H1 (cell line): ENCODE measurements at regions not wholly inside any gene's neighbourhood (a gene's known extent, or its start where the extent isn't known, plus 50 kb on each side); places are given as distances from the start of the nearest gene placed in this dataset.

ENCODE experiments used
- CTCF ChIA-PET: fragments of 300-600 bp; sonication (Branson Sonifier 250); formaldehyde crosslinking; loops from one replicate; lab custom pipeline; 2021; ENCODE audit not compliant: partially characterized antibody; lab: Charles Lee
- POLR2A ChIA-PET: fragments of 300-600 bp; sonication (Branson Sonifier 250); formaldehyde crosslinking; loops from one replicate; lab custom pipeline; 2021; ENCODE audit warnings: inconsistent platforms; ENCODE audit not compliant: partially characterized antibody; lab: Charles Lee
- DNase-seq, 2 experiments: peaks; one replicate each; pipeline versions ENCODE4 v3.0.0 to v3.0.0-alpha.2; 2010 to 2022; ENCODE audit warnings: low spot score in 2 of 2, low read depth in 1 of 2, mixed read lengths in 1 of 2
- FAIRE-seq: peaks from 2 replicates; lab custom pipeline; 2011; peaks lifted over from hg19 to GRCh38; lab: Jason Lieb, UNC
- H2AFZ ChIP-seq: 2 replicates; pipeline ENCODE4 v1.8.1; 2012; ENCODE audit warnings: low read length, inconsistent platforms
- H2AK5ac ChIP-seq: 2 replicates; pipeline ENCODE4 v1.6.1; 2013; ENCODE audit warnings: low read depth, low read length
- H2BK120ac ChIP-seq: replicated peaks from 2 replicates; pipeline ENCODE3; 2013; ENCODE audit warnings: low read depth, low read length, inconsistent platforms
- H2BK12ac ChIP-seq: 2 replicates; pipeline ENCODE4 v1.6.1; 2013; ENCODE audit warnings: low read depth, low read length
- H2BK15ac ChIP-seq: 2 replicates; pipeline ENCODE4 v1.6.1; 2013; ENCODE audit warnings: low read length
- H2BK20ac ChIP-seq: 2 replicates; pipeline ENCODE4 v1.6.1; 2013; ENCODE audit warnings: low read length
- H2BK5ac ChIP-seq: 2 replicates; pipeline ENCODE4 v1.6.1; 2013; ENCODE audit warnings: low read depth, low read length
- H3K14ac ChIP-seq: 2 replicates; pipeline ENCODE4 v1.6.1; 2013; ENCODE audit warnings: inconsistent platforms; ENCODE audit not compliant: insufficient read length
- H3K18ac ChIP-seq: 2 replicates; pipeline ENCODE4 v1.6.1; 2013; ENCODE audit warnings: low read length; ENCODE audit errors: extremely low read depth
- H3K23ac ChIP-seq: 2 replicates; pipeline ENCODE4 v1.6.1; 2013; ENCODE audit warnings: inconsistent platforms; ENCODE audit not compliant: insufficient read length
- H3K23me2 ChIP-seq: 2 replicates; pipeline ENCODE4 v1.6.1; 2013; ENCODE audit warnings: low read depth, low read length
- H3K27ac ChIP-seq: 2 replicates; pipeline ENCODE4 v1.6.1; 2011; ENCODE audit warnings: low read depth, low read length, inconsistent platforms
- H3K27me3 ChIP-seq, 4 experiments: replicated peaks in 1 of 4; 1 replicate in 1 of 4; 2 replicates in 3 of 4; pipeline versions ENCODE4 v1.6.1 to v1.8.1; 2011 to 2013; ENCODE audit warnings: low read length in 3 of 4, mild to moderate bottlenecking in 3 of 4, inconsistent platforms in 2 of 4, mixed read lengths in 2 of 4, moderate library complexity in 1 of 4; ENCODE audit not compliant: control insufficient read depth in 3 of 4, insufficient read depth in 3 of 4; ENCODE audit errors: extremely low read depth in 1 of 4
- H3K36me3 ChIP-seq, 4 experiments: 2 replicates each; pipeline versions ENCODE4 v1.6.1 to v1.8.1; 2011 to 2013; ENCODE audit warnings: mild to moderate bottlenecking in 4 of 4, low read length in 3 of 4, moderate library complexity in 2 of 4, control low read depth in 1 of 4, inconsistent platforms in 1 of 4; ENCODE audit not compliant: insufficient read depth in 4 of 4, control insufficient read depth in 2 of 4
- H3K4ac ChIP-seq: replicated peaks from 2 replicates; pipeline ENCODE3; 2013; ENCODE audit warnings: low read length, low read depth, mixed read lengths, inconsistent platforms; ENCODE audit not compliant: insufficient read length
- H3K4me1 ChIP-seq, 4 experiments: replicated peaks in 1 of 4; 1 replicate in 1 of 4; 2 replicates in 3 of 4; pipeline versions ENCODE4 v1.6.1 to v1.8.1; 2011 to 2013; ENCODE audit warnings: low read length in 3 of 4, inconsistent platforms in 2 of 4, mixed read lengths in 1 of 4; ENCODE audit not compliant: insufficient read depth in 4 of 4, control insufficient read depth in 3 of 4
- H3K4me2 ChIP-seq, 2 experiments: 2 replicates each; pipeline versions ENCODE4 v1.6.1 to v1.8.1; 2011 to 2013; ENCODE audit warnings: low read depth in 2 of 2, low read length in 2 of 2, control low read depth in 1 of 2, inconsistent platforms in 1 of 2, mild to moderate bottlenecking in 1 of 2; ENCODE audit not compliant: insufficient read depth in 1 of 2
- H3K4me3 ChIP-seq, 4 experiments: fragments of 200-600, 300-600 bp in 1 of 4; sonication (generic), shearing (Covaris generic), sonication (Bioruptor Twin) in 1 of 4; 2 replicates each; pipeline versions ENCODE4 v1.5.1 to v1.8.1; 2011 to 2016; ENCODE audit warnings: low read length in 4 of 4, low read depth in 3 of 4, control low read depth in 2 of 4, inconsistent platforms in 2 of 4, mild to moderate bottlenecking in 2 of 4, mixed read lengths in 1 of 4, moderate library complexity in 1 of 4; ENCODE audit not compliant: insufficient read depth in 2 of 4; ENCODE audit errors: extremely low read depth in 1 of 4
- H3K56ac ChIP-seq: replicated peaks from 2 replicates; pipeline ENCODE3; 2013; ENCODE audit warnings: low read depth, mild to moderate bottlenecking, mixed read lengths, low read length, inconsistent platforms; ENCODE audit not compliant: insufficient read length
- H3K79me1 ChIP-seq: 2 replicates; pipeline ENCODE4 v1.6.1; 2013; ENCODE audit warnings: low read depth, low read length, control low read depth
- H3K79me2 ChIP-seq, 2 experiments: 2 replicates each; pipeline versions ENCODE4 v1.6.1 to v1.8.1; 2012 to 2013; ENCODE audit warnings: low read length in 2 of 2, mild to moderate bottlenecking in 2 of 2, inconsistent platforms in 1 of 2; ENCODE audit not compliant: insufficient read depth in 2 of 2, control insufficient read depth in 1 of 2
- H3K9ac ChIP-seq, 4 experiments: replicated peaks in 1 of 4; 1 replicate in 1 of 4; 2 replicates in 3 of 4; pipeline versions ENCODE4 v1.6.1 to v1.8.1; 2011 to 2013; ENCODE audit warnings: low read depth in 3 of 4, low read length in 3 of 4, control low read depth in 2 of 4, mild to moderate bottlenecking in 2 of 4, moderate library complexity in 2 of 4, inconsistent platforms in 1 of 4; ENCODE audit errors: extremely low read depth in 1 of 4
- H3K9me3 ChIP-seq, 2 experiments: 2 replicates each; pipeline versions ENCODE4 v1.6.1 to v1.8.1; 2012 to 2013; ENCODE audit warnings: mild to moderate bottlenecking in 2 of 2, moderate library complexity in 2 of 2, control low read depth in 1 of 2, inconsistent platforms in 1 of 2, low read depth in 1 of 2, low read length in 1 of 2, mixed read lengths in 1 of 2; ENCODE audit not compliant: insufficient read depth in 2 of 2
- H4K20me1 ChIP-seq, 2 experiments: replicated peaks in 1 of 2; 2 replicates each; pipeline versions ENCODE3 to v1.8.1; 2011 to 2013; ENCODE audit warnings: inconsistent platforms in 2 of 2, low read length in 2 of 2, mild to moderate bottlenecking in 1 of 2; ENCODE audit not compliant: insufficient read depth in 2 of 2, control insufficient read depth in 1 of 2
- H4K5ac ChIP-seq: 2 replicates; pipeline ENCODE4 v1.6.1; 2013; ENCODE audit warnings: low read length, low read depth, mixed read lengths, inconsistent platforms; ENCODE audit not compliant: insufficient read length
- H4K8ac ChIP-seq: 2 replicates; pipeline ENCODE4 v1.8.0; 2013; ENCODE audit warnings: mild to moderate bottlenecking, moderate library complexity, low read length, inconsistent platforms; ENCODE audit not compliant: insufficient read depth; ENCODE audit errors: extremely low read depth
- H4K91ac ChIP-seq: replicated peaks from 2 replicates; pipeline ENCODE3; 2013; ENCODE audit warnings: low read length, mixed read lengths, inconsistent platforms; ENCODE audit not compliant: insufficient read length
- ASH2L ChIP-seq: fragments of 200-600, 300-600 bp; sonication (generic); IDR thresholded peaks from one replicate; pipeline ENCODE4 v1.7.1; 2017; ENCODE audit warnings: low read length
- BCL11A ChIP-seq, 2 experiments: IDR thresholded peaks; one replicate each; pipeline ENCODE4 v1.6.1; 2011; ENCODE audit warnings: low read depth in 2 of 2, low read length in 2 of 2, mild to moderate bottlenecking in 2 of 2
- BRCA1 ChIP-seq: IDR thresholded peaks from 2 replicates; pipeline ENCODE4 v1.6.1; 2012; ENCODE audit warnings: low read depth, low read length, improper control_type of control experiment
- CREB1 ChIP-seq: IDR thresholded peaks from 2 replicates; pipeline ENCODE4 v1.6.1; 2012; ENCODE audit warnings: inconsistent platforms
- POU5F1 ChIP-seq: IDR thresholded peaks from 2 replicates; pipeline ENCODE4 v1.6.1; 2011; ENCODE audit warnings: low read depth, mild to moderate bottlenecking, low read length, moderate library complexity
- RFX5 ChIP-seq: IDR thresholded peaks from 2 replicates; pipeline ENCODE4 v1.6.1; 2011; ENCODE audit warnings: low read depth, low read length, improper control_type of control experiment, borderline replicate concordance
- YY1 ChIP-seq: IDR thresholded peaks from 2 replicates; pipeline ENCODE4 v1.6.1; 2011; ENCODE audit warnings: low read depth, mild to moderate bottlenecking, low read length
- ZNF274 ChIP-seq: IDR thresholded peaks from 2 replicates; pipeline ENCODE4 v1.7.0; 2012; ENCODE audit warnings: low read length, borderline replicate concordance; ENCODE audit errors: extremely low read depth
- WGBS, 2 experiments: shearing (Covaris generic) in 1 of 2; methylation state at CpG; one replicate each; pipeline versions ENCODE4 v1.1.6 to v1.1.7; 2013 to 2015; ENCODE audit warnings: low lambda C conversion rate in 2 of 2, mixed read lengths in 2 of 2, inconsistent platforms in 1 of 2, low coverage in 1 of 2, missing lambda C conversion rate in 1 of 2; ENCODE audit not compliant: insufficient replicate concordance in 2 of 2, insufficient coverage in 1 of 2, insufficient read length in 1 of 2; ENCODE audit errors: extremely low coverage in 1 of 2, missing lambda C conversion rate in 1 of 2; 5-methylcytosine and 5-hydroxymethylcytosine counted together

- no peak overlapping the region for H2AK5ac ChIP-seq
- H2BK20ac ChIP-seq: no peak overlapping the region
- no peak overlapping the region for H2BK120ac ChIP-seq
- H2BK12ac ChIP-seq: no peak overlapping the region
- H3K4ac ChIP-seq: no peak overlapping the region
- H3K36me3 ChIP-seq: no peaks in the 10 kb centered on the region
- no peak for DNase-seq
- H4K5ac ChIP-seq: no peak overlapping the region
- POLR2A ChIA-PET: no interaction called here
- H3K23me2 ChIP-seq: no peaks in the 10 kb centered on the region
- no peak for TF ChIP-seq CREB1
- no peak for TF ChIP-seq BCL11A (IDR thresholded peaks at IDR 0.05; ENCODE audit: low read depth in 2 of 2, low read length in 2 of 2)
- no peak for TF ChIP-seq POU5F1
- TF ChIP-seq RFX5: no peak
- TF ChIP-seq ASH2L: no peak
- TF ChIP-seq BRCA1: no peak
- TF ChIP-seq YY1: no peak
- no peak for TF ChIP-seq ZNF274
- FAIRE-seq: no peak
- H2BK5ac ChIP-seq: no peak overlapping the region
- H4K8ac ChIP-seq: no peak overlapping the region
- no peak overlapping the region for H2AFZ ChIP-seq
- no peak overlapping the region for H3K18ac ChIP-seq
- 90% methylated on average over 1 of the region's 1 CpG; no CpG with 5 or more reads in 1 of the 2 experiments for WGBS, 2 experiments
- no peak overlapping the region for H2BK15ac ChIP-seq
- no peak overlapping the region for H4K91ac ChIP-seq
- H3K79me2 ChIP-seq: no peaks in the 10 kb centered on the region
- H3K4me1 ChIP-seq: no peaks in the 10 kb centered on the region
- no peak overlapping the region for H3K23ac ChIP-seq
- H3K27ac ChIP-seq: no peak overlapping the region
- CTCF ChIA-PET: no interaction called here
- no peaks in the 10 kb centered on the region for H3K27me3 ChIP-seq
- H3K9ac ChIP-seq: no peak overlapping the region
- no peaks in the 10 kb centered on the region; a peak in 1 of 4 replicates for H3K9me3 ChIP-seq
- no peaks in the 10 kb centered on the region for H4K20me1 ChIP-seq
- no peak overlapping the region for H3K14ac ChIP-seq
- H3K79me1 ChIP-seq: no peaks in the 10 kb centered on the region
- no peak overlapping the region for H3K56ac ChIP-seq
- no peak overlapping the region for H3K4me2 ChIP-seq
- H3K4me3 ChIP-seq: no peak overlapping the region
Observed at GRCh38 chr21:28230559-28230958, 762.1 kb downstream of the LTN1 start.
